Urinary bladder (tissue), 3 donors: ENCODE measurements at regions not wholly inside any gene's neighbourhood (a gene's known extent, or its start where the extent isn't known, plus 50 kb on each side); places are given as distances from the start of the nearest gene placed in this dataset.
"Not testable (repeated sequence)": the region's sequence is repeated elsewhere in the genome, so short reads cannot be mapped to it uniquely, and the experiment has no call there.

ENCODE experiments used
- DNase-seq: peaks from one replicate; pipeline ENCODE4 v3.0.0-alpha.2; 2015; ENCODE audit errors: extremely low spot score
- H3K27ac ChIP-seq: one replicate; pipeline ENCODE4 v1.5.1; 2013; ENCODE audit warnings: low read depth, mild to moderate bottlenecking, moderate library complexity
- H3K36me3 ChIP-seq: one replicate; pipeline ENCODE4 v1.6.1; 2013; ENCODE audit warnings: mild to moderate bottlenecking, moderate library complexity; ENCODE audit not compliant: insufficient read depth
- H3K4me1 ChIP-seq: one replicate; pipeline ENCODE4 v1.6.1; 2013; ENCODE audit warnings: mild to moderate bottlenecking, moderate library complexity; ENCODE audit not compliant: insufficient read depth
- H3K4me3 ChIP-seq: one replicate; pipeline ENCODE4 v1.5.1; 2013; ENCODE audit warnings: low read depth, low read length
- WGBS: extraction: QIAGEN DNeasy Blood & Tissue Kit; methylation state at CpG from one replicate; pipeline ENCODE4 v1.1.7; 2013; 5-methylcytosine and 5-hydroxymethylcytosine counted together
- donor health status: healthy with polysubstance abuse.
- donor health status: healthy.

GRCh38 chr13:39918620-39919236 lies 263.3 kb downstream of the COG6 start:
- H3K36me3 ChIP-seq, result no peaks in the 10 kb centered on the region
- no peak overlapping the region for H3K27ac ChIP-seq
- 84% methylated on average over 5 of the region's 5 CpGs for WGBS
- no peak for DNase-seq
- no peak overlapping the region for H3K4me3 ChIP-seq
- no peaks in the 10 kb centered on the region for H3K4me1 ChIP-seq

- Histone ChIP-seq H3K27ac (no peak overlapping the region), H3K36me3 (no peaks in the 10 kb centered on the region), H3K4me1 (no peaks in the 10 kb centered on the region), H3K4me3 (no peak overlapping the region)
- WGBS, result 92% methylated on average over 2 of the region's 2 CpGs
- DNase-seq, result no peak
Measured at GRCh38 chr13:39920613-39921012, 265.2 kb downstream of the COG6 start.

- WGBS, result 87% methylated on average over 1 of the region's 1 CpG
- Histone ChIP-seq H3K27ac (no peak overlapping the region), H3K4me3 (no peak overlapping the region)
Measured at GRCh38 chr13:39926345-39926744, 270.9 kb downstream of the COG6 start.

GRCh38 chr13:39928261-39928660 lies 272.8 kb downstream of the COG6 start:
- Histone ChIP-seq H3K4me1 (no peaks in the 10 kb centered on the region), H3K4me3 (no peak overlapping the region), H3K36me3 (no peaks in the 10 kb centered on the region), H3K27ac (no peak overlapping the region)
- 69% methylated on average over 2 of the region's 2 CpGs for WGBS
- no peak for DNase-seq

More at GRCh38 chr13:39926345-39926744, 270.9 kb downstream of the COG6 start:
- Histone ChIP-seq H3K36me3 (no peaks in the 10 kb centered on the region), H3K4me1 (no peaks in the 10 kb centered on the region)
- DNase-seq, result no peak

GRCh38 chr13:39929583-39929982 lies 274.1 kb downstream of the COG6 start:
- no peak for DNase-seq
- Histone ChIP-seq H3K4me1 (no peaks in the 10 kb centered on the region), H3K36me3 (no peaks in the 10 kb centered on the region), H3K4me3 (no peak overlapping the region), H3K27ac (no peak overlapping the region)
- WGBS, result 62% methylated on average over 1 of the region's 1 CpG

GRCh38 chr13:39930060-39930459 lies 274.6 kb downstream of the COG6 start:
- DNase-seq, result no peak
- H3K4me1 ChIP-seq, result no peaks in the 10 kb centered on the region
- 63% methylated on average over 2 of the region's 2 CpGs for WGBS
- no peak overlapping the region for H3K27ac ChIP-seq
- H3K36me3 ChIP-seq, result no peaks in the 10 kb centered on the region
- H3K4me3 ChIP-seq, result no peak overlapping the region

GRCh38 chr13:39930544-39931444 lies 275.3 kb downstream of the COG6 start:
- no peak for DNase-seq
- Histone ChIP-seq H3K36me3 (no peaks in the 10 kb centered on the region), H3K4me1 (no peaks in the 10 kb centered on the region), H3K4me3 (no peak overlapping the region), H3K27ac (no peak overlapping the region)
- 76% methylated on average over 6 of the region's 6 CpGs for WGBS

- Histone ChIP-seq H3K27ac (no peak overlapping the region), H3K4me3 (no peak overlapping the region), H3K36me3 (no peaks in the 10 kb centered on the region), H3K4me1 (no peaks in the 10 kb centered on the region)
- DNase-seq, result no peak
- 91% methylated on average over 2 of the region's 2 CpGs for WGBS
Measured at GRCh38 chr13:39931505-39931904, 276.0 kb downstream of the COG6 start.

GRCh38 chr13:39932514-39932913 lies 277.1 kb downstream of the COG6 start:
- not testable (repeated sequence) for H3K4me1 ChIP-seq, H3K4me3 ChIP-seq, H3K36me3 ChIP-seq, H3K27ac ChIP-seq, DNase-seq
- WGBS, result 89% methylated on average over 2 of the region's 2 CpGs

GRCh38 chr13:39935155-39935554 lies 279.7 kb downstream of the COG6 start:
- Histone ChIP-seq H3K27ac (no peak overlapping the region), H3K4me3 (no peak overlapping the region), H3K36me3 (no peaks in the 10 kb centered on the region), H3K4me1 (no peaks in the 10 kb centered on the region)
- WGBS, result 87% methylated on average over 1 of the region's 1 CpG
- no peak for DNase-seq

GRCh38 chr13:39938596-39938995 lies 283.1 kb downstream of the COG6 start:
- DNase-seq, result no peak
- WGBS, result 64% methylated on average over 2 of the region's 2 CpGs
- no peaks in the 10 kb centered on the region for H3K36me3 ChIP-seq

GRCh38 chr13:39941236-39941635 lies 285.8 kb downstream of the COG6 start:
- Histone ChIP-seq H3K36me3 (no peaks in the 10 kb centered on the region), H3K4me3 (no peak overlapping the region), H3K27ac (no peak overlapping the region), H3K4me1 (no peaks in the 10 kb centered on the region)
- DNase-seq, result no peak
- WGBS, result 83% methylated on average over 5 of the region's 5 CpGs

More at GRCh38 chr13:39938596-39938995, 283.1 kb downstream of the COG6 start:
- Histone ChIP-seq H3K4me1 (no peaks in the 10 kb centered on the region), H3K4me3 (no peak overlapping the region), H3K27ac (no peak overlapping the region)

- H3K36me3 ChIP-seq, result no peaks in the 10 kb centered on the region
- 84% methylated on average over 8 of the region's 8 CpGs for WGBS
- no peak for DNase-seq
- no peak overlapping the region for H3K27ac ChIP-seq
- H3K4me1 ChIP-seq, result no peaks in the 10 kb centered on the region
- no peak overlapping the region for H3K4me3 ChIP-seq
Measured at GRCh38 chr13:39941911-39942551, 286.6 kb downstream of the COG6 start.
